C4-2B (cell line): ENCODE measurements at regions not wholly inside any gene's neighbourhood (a gene's known extent, or its start where the extent isn't known, plus 50 kb on each side); places are given as distances from the start of the nearest gene placed in this dataset.

Source experiments
- ZFX ChIP-seq: fragments of 450-650 bp; IDR thresholded peaks from 2 replicates; pipeline ENCODE4 v1.6.1; 2017
- TF ChIP-seq, protein P1 (sequence below): fragments of 450-650 bp; conservative IDR thresholded peaks from 2 replicates; pipeline ENCODE4 v1.5.1; 2017; ENCODE audit warnings: mild to moderate bottlenecking

DNA sequence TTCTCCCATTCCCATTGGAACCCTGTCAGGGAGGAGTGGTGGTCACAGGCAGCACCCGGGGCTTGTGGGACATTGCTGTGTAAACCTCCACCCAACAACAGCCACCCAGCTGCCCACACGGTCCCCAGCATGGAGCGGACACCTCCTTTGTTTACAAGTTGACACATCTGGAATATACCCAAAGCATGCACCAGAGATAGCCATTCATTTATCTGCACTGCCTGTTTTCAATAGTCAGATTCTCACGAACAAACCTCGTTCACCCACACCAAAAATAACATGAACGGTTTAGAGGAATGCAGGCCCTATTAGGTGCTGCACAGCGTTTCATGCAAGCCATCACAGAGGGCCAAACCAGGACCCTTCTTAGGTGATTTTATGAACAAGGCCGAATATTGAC is 244.8 kb downstream of the FOXL1 start:
- TF ChIP-seq, protein P1, sequence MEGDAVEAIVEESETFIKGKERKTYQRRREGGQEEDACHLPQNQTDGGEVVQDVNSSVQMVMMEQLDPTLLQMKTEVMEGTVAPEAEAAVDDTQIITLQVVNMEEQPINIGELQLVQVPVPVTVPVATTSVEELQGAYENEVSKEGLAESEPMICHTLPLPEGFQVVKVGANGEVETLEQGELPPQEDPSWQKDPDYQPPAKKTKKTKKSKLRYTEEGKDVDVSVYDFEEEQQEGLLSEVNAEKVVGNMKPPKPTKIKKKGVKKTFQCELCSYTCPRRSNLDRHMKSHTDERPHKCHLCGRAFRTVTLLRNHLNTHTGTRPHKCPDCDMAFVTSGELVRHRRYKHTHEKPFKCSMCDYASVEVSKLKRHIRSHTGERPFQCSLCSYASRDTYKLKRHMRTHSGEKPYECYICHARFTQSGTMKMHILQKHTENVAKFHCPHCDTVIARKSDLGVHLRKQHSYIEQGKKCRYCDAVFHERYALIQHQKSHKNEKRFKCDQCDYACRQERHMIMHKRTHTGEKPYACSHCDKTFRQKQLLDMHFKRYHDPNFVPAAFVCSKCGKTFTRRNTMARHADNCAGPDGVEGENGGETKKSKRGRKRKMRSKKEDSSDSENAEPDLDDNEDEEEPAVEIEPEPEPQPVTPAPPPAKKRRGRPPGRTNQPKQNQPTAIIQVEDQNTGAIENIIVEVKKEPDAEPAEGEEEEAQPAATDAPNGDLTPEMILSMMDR, result no peak
- TF ChIP-seq ZFX, result no peak
